ENCODE measurements at regions not wholly inside any gene's neighbourhood (a gene's known extent, or its start where the extent isn't known, plus 50 kb on each side); places are given as distances from the start of the nearest gene placed in this dataset.
"Not testable (repeated sequence)": the region's sequence is repeated elsewhere in the genome, so short reads cannot be mapped to it uniquely, and the experiment has no call there.

GRCh38 chr13:18726524-18726923 is 455.1 kb downstream of the TUBA3C start:
- not testable (repeated sequence) for TF ChIP-seq POLR2A (IDR thresholded peaks at IDR 0.05; ENCODE audit: low read depth, low read length); CHD1 (IDR thresholded peaks at IDR 0.05; ENCODE audit: low read depth, low read length); CTCF (conservative IDR thresholded peaks at IDR 0.05; ENCODE audit: low read depth, low read length); SMC3 (IDR thresholded peaks at IDR 0.05; ENCODE audit: low read depth, low read length)
